ENCODE measurements at regions not wholly inside any gene's neighbourhood (a gene's known extent, or its start where the extent isn't known, plus 50 kb on each side); places are given as distances from the start of the nearest gene placed in this dataset.

DNA sequence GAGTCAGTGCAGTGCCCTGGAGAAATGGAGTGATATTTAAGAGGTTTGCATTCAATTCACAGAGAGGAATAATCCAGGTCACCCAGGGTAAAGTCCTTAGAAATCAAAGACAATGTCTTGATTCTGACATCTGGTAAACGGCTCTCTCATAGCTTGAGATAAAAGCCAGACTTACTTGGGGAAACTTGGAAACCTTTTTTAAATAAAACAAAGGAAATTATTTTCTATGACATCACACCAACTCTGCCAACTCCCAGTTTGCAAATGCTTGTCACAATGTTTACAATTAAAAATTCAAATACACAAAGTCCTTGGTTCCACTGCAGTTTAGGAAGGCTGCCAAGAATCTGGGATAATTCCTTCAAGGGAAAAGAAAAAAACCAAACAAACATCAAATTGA lies 255.1 kb upstream of the NREP start:
- H3K36me3 Mint-ChIP-seq (ENCODE audit: low read depth): no peaks in the 10 kb centered on the region
- Histone ChIP-seq H3K4me2 (no peak overlapping the region), H3K79me2 (replicated peaks; ENCODE audit: insufficient read depth) (no peaks in the 10 kb centered on the region), H2AFZ (0 out of 2 replicates have a peak overlapping the region, but pooled peaks have one; percentile 6), H3F3A (replicated peaks; ENCODE audit: low read depth) (no peaks in the 10 kb centered on the region), H3K4me1 (ENCODE audit: insufficient read depth) (no peaks in the 10 kb centered on the region), H3K9me2 (ENCODE audit: insufficient read depth) (no peaks in the 10 kb centered on the region), H3K27ac (ENCODE audit: low read depth) (no peak overlapping the region), H3K4me3 (no peak overlapping the region), H3K36me3 (ENCODE audit: insufficient read depth) (no peaks in the 10 kb centered on the region), H3K27me3 (ENCODE audit: insufficient read depth) (no peaks in the 10 kb centered on the region), H4K20me1 (replicated peaks; ENCODE audit: insufficient read depth) (no peaks in the 10 kb centered on the region)
- H3K4me3 Mint-ChIP-seq: no peak overlapping the region
- H3K4me1 Mint-ChIP-seq: no peaks in the 10 kb centered on the region; the same call in 2 of the 3 replicates
- ATAC-seq: no peak
- no peak overlapping the region for H3K27ac Mint-ChIP-seq
- H3K9me3 Mint-ChIP-seq: no peaks in the 10 kb centered on the region
- TF ChIP-seq ZNF114 (CRISPR knock-in tag; IDR thresholded peaks at IDR 0.05): no peak
- TF ChIP-seq JUNB (IDR thresholded peaks at IDR 0.05; ENCODE audit: unreplicated experiment): no peak
- TF ChIP-seq ETS1 (IDR thresholded peaks at IDR 0.05): no peak
- TF ChIP-seq CREB1 (CRISPR knock-in tag; IDR thresholded peaks at IDR 0.05; ENCODE audit: low read depth): no peak
- no peak for TF ChIP-seq REST (IDR thresholded peaks at IDR 0.05; ENCODE audit: unreplicated experiment)
- TF ChIP-seq, protein P1, sequence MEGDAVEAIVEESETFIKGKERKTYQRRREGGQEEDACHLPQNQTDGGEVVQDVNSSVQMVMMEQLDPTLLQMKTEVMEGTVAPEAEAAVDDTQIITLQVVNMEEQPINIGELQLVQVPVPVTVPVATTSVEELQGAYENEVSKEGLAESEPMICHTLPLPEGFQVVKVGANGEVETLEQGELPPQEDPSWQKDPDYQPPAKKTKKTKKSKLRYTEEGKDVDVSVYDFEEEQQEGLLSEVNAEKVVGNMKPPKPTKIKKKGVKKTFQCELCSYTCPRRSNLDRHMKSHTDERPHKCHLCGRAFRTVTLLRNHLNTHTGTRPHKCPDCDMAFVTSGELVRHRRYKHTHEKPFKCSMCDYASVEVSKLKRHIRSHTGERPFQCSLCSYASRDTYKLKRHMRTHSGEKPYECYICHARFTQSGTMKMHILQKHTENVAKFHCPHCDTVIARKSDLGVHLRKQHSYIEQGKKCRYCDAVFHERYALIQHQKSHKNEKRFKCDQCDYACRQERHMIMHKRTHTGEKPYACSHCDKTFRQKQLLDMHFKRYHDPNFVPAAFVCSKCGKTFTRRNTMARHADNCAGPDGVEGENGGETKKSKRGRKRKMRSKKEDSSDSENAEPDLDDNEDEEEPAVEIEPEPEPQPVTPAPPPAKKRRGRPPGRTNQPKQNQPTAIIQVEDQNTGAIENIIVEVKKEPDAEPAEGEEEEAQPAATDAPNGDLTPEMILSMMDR (conservative IDR thresholded peaks at IDR 0.05; ENCODE audit: low read depth in 2 of 2): no peak
- TF ChIP-seq, protein P2, sequence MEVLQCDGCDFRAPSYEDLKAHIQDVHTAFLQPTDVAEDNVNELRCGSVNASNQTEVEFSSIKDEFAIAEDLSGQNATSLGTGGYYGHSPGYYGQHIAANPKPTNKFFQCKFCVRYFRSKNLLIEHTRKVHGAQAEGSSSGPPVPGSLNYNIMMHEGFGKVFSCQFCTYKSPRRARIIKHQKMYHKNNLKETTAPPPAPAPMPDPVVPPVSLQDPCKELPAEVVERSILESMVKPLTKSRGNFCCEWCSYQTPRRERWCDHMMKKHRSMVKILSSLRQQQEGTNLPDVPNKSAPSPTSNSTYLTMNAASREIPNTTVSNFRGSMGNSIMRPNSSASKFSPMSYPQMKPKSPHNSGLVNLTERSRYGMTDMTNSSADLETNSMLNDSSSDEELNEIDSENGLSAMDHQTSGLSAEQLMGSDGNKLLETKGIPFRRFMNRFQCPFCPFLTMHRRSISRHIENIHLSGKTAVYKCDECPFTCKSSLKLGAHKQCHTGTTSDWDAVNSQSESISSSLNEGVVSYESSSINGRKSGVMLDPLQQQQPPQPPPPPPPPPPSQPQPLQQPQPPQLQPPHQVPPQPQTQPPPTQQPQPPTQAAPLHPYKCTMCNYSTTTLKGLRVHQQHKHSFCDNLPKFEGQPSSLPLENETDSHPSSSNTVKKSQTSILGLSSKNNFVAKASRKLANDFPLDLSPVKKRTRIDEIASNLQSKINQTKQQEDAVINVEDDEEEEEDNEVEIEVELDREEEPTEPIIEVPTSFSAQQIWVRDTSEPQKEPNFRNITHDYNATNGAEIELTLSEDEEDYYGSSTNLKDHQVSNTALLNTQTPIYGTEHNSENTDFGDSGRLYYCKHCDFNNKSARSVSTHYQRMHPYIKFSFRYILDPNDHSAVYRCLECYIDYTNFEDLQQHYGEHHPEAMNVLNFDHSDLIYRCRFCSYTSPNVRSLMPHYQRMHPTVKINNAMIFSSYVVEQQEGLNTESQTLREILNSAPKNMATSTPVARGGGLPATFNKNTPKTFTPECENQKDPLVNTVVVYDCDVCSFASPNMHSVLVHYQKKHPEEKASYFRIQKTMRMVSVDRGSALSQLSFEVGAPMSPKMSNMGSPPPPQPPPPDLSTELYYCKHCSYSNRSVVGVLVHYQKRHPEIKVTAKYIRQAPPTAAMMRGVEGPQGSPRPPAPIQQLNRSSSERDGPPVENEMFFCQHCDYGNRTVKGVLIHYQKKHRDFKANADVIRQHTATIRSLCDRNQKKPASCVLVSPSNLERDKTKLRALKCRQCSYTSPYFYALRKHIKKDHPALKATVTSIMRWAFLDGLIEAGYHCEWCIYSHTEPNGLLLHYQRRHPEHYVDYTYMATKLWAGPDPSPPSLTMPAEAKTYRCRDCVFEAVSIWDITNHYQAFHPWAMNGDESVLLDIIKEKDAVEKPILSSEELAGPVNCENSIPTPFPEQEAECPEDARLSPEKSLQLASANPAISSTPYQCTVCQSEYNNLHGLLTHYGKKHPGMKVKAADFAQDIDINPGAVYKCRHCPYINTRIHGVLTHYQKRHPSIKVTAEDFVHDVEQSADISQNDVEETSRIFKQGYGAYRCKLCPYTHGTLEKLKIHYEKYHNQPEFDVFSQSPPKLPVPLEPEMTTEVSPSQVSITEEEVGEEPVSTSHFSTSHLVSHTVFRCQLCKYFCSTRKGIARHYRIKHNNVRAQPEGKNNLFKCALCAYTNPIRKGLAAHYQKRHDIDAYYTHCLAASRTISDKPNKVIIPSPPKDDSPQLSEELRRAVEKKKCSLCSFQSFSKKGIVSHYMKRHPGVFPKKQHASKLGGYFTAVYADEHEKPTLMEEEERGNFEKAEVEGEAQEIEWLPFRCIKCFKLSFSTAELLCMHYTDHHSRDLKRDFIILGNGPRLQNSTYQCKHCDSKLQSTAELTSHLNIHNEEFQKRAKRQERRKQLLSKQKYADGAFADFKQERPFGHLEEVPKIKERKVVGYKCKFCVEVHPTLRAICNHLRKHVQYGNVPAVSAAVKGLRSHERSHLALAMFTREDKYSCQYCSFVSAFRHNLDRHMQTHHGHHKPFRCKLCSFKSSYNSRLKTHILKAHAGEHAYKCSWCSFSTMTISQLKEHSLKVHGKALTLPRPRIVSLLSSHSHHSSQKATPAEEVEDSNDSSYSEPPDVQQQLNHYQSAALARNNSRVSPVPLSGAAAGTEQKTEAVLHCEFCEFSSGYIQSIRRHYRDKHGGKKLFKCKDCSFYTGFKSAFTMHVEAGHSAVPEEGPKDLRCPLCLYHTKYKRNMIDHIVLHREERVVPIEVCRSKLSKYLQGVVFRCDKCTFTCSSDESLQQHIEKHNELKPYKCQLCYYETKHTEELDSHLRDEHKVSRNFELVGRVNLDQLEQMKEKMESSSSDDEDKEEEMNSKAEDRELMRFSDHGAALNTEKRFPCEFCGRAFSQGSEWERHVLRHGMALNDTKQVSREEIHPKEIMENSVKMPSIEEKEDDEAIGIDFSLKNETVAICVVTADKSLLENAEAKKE (CRISPR knock-in tag; IDR thresholded peaks at IDR 0.05): no peak
- H3K27me3 Mint-ChIP-seq (ENCODE audit: insufficient read depth, low read depth, poor library complexity): no peaks in the 10 kb centered on the region
- DNase-seq (ENCODE audit: low spot score): no peak

All from GM23338 (cell line).